ENCODE measurements at regions not wholly inside any gene's neighbourhood (a gene's known extent, or its start where the extent isn't known, plus 50 kb on each side); places are given as distances from the start of the nearest gene placed in this dataset.

DNA sequence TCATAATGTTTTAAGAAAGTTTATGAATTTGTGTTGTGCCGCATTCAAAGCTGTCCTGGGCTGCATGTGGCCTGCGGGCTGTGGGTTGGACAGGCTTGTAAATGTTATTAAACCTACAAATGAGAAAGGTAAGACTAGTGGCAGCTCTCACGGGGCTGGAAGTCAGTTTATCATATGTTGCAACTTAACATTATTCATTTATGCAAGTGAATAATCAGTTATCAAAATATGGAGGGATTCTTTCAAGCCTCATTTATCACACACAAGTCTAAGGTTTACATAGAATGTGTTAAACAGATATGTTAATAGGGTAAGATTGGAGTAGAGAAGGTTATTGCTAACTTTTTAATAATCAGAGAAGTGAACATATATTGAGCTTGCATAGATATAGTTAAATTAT lies 442.5 kb upstream of the RGS6 start:
- Mint-ChIP-seq H3K27ac (no peak overlapping the region), H3K9me3 (no peaks in the 10 kb centered on the region), H3K36me3 (peaks cover 22 to 34% of the 10 kb centered on the region in 2 donors), H3K4me3 (no peak overlapping the region), H3K4me1 (peaks cover 28 to 45% of the 10 kb centered on the region in 2 donors), H3K27me3 (no peaks in the 10 kb centered on the region)
- no peak for ATAC-seq (replicated peaks)
- DNase-seq: no peak

DNA sequence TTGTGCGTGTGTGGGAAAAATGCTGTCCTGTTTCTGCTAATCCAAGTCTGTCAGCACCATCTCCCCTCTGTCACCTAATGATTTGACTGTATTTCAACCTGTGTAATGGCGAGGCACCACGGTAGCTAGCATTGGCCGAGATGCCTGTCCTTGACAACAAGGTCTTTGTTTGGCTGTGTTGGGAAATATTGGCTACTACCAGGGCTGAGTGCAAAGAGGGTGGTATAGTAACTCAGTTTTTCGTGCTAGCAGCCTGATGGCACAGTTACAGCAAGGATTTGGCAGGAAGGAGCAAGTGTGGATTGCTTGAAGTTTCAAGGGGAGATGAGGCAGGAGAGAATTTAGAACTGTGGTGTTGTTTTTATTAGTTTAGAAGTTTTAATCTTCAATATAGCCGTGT lies 440.3 kb upstream of the RGS6 start:
- peaks cover 26 to 38% of the 10 kb centered on the region in 2 donors for H3K4me1 Mint-ChIP-seq
- peaks cover 20 to 32% of the 10 kb centered on the region in 2 donors for H3K36me3 Mint-ChIP-seq
- ATAC-seq (replicated peaks): no peak
- H3K27me3 Mint-ChIP-seq: no peaks in the 10 kb centered on the region
- H3K9me3 Mint-ChIP-seq: peaks cover 0 to 3% of the 10 kb centered on the region in 2 donors
- H3K27ac Mint-ChIP-seq: no peak overlapping the region
- no peak for DNase-seq
- H3K4me3 Mint-ChIP-seq: no peak overlapping the region

DNA sequence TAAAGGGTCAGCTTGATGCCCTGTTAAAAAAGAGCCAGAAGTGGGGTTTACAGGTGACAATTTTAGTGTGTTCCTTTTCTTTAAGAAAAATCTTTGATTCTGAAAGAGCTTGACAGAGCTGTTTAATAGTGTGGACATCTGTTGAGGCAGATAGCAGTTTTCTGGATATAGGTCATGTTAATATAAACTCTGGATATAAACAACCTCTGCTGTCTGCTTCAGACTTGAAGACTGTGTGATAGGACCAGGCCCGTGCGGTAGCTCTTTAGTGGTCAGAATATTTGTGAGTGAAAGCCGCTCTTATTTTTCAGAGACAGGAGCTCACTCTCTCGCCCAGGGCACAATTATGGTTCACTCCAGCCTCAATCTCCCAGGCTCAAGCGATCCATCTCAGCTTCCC lies 439.9 kb upstream of the RGS6 start:
- peaks cover 0 to 3% of the 10 kb centered on the region in 2 donors for H3K9me3 Mint-ChIP-seq
- no peak for DNase-seq

DNA sequence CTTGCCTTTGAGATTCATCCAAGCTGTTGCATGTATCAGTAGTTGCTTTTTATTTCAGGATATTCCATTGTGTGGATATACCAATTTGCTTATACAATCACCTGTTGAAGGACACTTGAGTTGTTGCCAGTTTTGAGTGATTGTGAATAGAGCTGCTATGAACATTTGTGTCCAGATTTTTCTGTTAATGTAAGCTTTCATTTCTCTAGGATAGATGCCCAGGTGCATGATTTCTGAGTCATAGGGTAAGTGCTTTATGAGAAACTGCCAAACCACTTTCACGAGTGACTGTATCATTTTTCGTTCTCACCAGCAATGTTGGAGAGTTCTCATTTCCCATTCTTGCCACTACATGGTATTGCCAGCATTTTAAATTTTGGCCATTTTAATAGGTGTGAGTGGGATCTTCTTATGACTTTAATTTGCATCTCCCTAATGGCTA lies 434.6 kb upstream of the RGS6 start:
- H3K27ac Mint-ChIP-seq: peak overlapping the region; percentile 73

More for the DNA sequence above, 439.9 kb upstream of the RGS6 start:
- Mint-ChIP-seq H3K4me1 (peaks cover 23 to 36% of the 10 kb centered on the region in 2 donors), H3K4me3 (no peak overlapping the region), H3K27me3 (no peaks in the 10 kb centered on the region), H3K36me3 (peaks cover 17 to 30% of the 10 kb centered on the region in 2 donors), H3K27ac (no peak overlapping the region)
- no peak for ATAC-seq (replicated peaks)

DNA sequence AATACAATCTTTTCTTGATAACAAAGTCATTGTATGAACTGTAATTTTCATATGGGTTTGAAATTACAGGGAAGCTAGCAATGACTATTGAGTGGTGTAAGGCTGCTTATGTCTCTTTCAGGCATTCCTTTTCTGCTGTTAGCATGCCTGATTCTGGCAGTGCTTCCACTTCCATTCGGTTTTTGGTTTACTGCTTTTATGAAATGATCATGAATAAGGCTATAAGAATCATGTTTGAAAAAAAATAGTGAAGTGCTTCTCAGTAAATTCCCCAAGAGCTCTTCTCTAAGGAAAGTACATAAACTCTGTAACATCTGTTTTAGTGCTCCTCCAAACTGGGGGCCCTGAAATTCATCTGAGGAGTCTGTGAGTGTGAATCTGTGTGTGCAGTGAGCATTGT lies 434.0 kb upstream of the RGS6 start:
- peaks cover 21 to 41% of the 10 kb centered on the region in 2 donors for H3K4me1 Mint-ChIP-seq
- H3K9me3 Mint-ChIP-seq: peaks cover 0 to 3% of the 10 kb centered on the region in 2 donors
- no peaks in the 10 kb centered on the region for H3K27me3 Mint-ChIP-seq
- peak; percentile 70 to 72 for ATAC-seq (replicated peaks)
- no peak for DNase-seq
- peak overlapping the region; percentile 73 for H3K27ac Mint-ChIP-seq
- H3K4me3 Mint-ChIP-seq: peak overlapping the region; percentile 36 to 48
- peaks cover 12 to 27% of the 10 kb centered on the region in 2 donors for H3K36me3 Mint-ChIP-seq

More for the DNA sequence above, 434.6 kb upstream of the RGS6 start:
- Mint-ChIP-seq H3K4me3 (peak overlapping the region in 1 of 2 donors; percentile 48), H3K36me3 (peaks cover 12 to 27% of the 10 kb centered on the region in 2 donors), H3K4me1 (peaks cover 24 to 46% of the 10 kb centered on the region in 2 donors), H3K9me3 (peaks cover 0 to 3% of the 10 kb centered on the region in 2 donors), H3K27me3 (no peaks in the 10 kb centered on the region)
- DNase-seq (peak; percentile 45), ATAC-seq (replicated peaks) (peak; percentile 92 to 94)

DNA sequence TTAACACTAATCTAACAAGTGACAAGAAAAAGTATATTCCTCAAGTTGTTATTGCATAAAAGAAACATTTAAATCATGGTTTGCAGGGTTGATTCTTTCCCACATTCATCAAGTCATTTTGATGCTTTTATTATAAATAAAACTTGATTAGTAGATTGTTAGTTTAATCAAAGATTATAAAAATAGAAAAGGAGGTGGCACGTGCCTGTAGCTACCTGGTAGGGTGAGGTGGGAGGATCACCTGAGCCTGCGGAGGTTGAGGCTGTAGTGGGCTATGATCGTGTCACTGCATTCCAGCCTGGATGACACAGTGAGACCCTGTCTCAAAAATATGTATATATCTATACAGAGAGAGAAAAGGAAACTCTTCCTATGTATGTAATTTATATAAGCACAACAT lies 433.2 kb upstream of the RGS6 start:
- DNase-seq (no peak), ATAC-seq (replicated peaks) (no peak)
- no peak overlapping the region for H3K4me3 Mint-ChIP-seq
- peaks cover 18 to 37% of the 10 kb centered on the region in 2 donors for H3K4me1 Mint-ChIP-seq
- no peak overlapping the region for H3K27ac Mint-ChIP-seq
- H3K36me3 Mint-ChIP-seq: peaks cover 11 to 24% of the 10 kb centered on the region in 2 donors
- peaks cover 0 to 3% of the 10 kb centered on the region in 2 donors for H3K9me3 Mint-ChIP-seq
- no peaks in the 10 kb centered on the region for H3K27me3 Mint-ChIP-seq

DNA sequence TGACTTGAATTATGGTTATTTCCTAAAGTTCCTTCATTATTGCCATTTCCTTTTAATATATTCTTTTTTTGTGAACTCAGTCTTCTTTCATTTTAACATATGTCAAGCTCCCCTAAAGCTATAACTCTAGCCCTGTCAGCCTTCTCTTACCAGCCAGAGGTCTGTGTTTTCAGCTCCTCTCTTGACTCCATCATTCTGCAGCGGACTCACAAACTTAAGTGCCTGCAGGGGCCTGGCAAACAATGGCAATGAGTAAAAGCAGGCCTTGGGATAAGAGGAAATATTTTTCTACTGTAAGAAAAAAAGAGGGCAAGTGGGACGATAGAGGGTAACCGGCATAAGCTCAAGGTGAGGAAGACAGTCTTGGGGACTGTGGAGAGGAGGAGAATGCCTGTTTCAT lies 424.5 kb upstream of the RGS6 start:
- Mint-ChIP-seq H3K9me3 (no peaks in the 10 kb centered on the region), H3K36me3 (peaks cover 28 to 34% of the 10 kb centered on the region in 2 donors), H3K27me3 (no peaks in the 10 kb centered on the region), H3K4me1 (peaks cover 20 to 41% of the 10 kb centered on the region in 2 donors), H3K27ac (peak overlapping the region; percentile 75), H3K4me3 (no peak overlapping the region)
- DNase-seq (no peak), ATAC-seq (replicated peaks) (no peak)

DNA sequence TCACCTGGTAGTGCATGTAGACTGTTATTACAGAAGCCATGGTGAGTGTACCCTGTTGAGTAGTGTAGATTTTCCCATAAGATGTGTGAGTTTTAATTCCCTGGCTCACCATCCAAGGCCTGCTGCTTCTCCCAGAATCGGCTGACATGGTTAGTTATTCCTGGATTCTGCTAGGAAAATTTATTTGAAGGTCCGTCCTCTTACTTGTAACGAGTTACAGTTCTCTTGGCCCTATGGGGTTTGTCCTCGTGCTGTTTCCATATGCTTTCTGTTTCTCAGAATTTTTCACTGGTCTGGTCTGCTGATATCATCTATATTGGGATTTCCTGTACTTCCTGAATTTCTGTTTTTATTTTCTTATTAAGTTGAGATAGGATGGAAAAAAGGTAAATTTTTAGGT lies 423.3 kb upstream of the RGS6 start:
- DNase-seq (no peak), ATAC-seq (replicated peaks) (no peak)
- Mint-ChIP-seq H3K27me3 (no peaks in the 10 kb centered on the region), H3K36me3 (peaks cover 37 to 46% of the 10 kb centered on the region in 2 donors), H3K4me3 (no peak overlapping the region), H3K4me1 (peaks cover 24 to 49% of the 10 kb centered on the region in 2 donors), H3K27ac (no peak overlapping the region), H3K9me3 (no peaks in the 10 kb centered on the region)

DNA sequence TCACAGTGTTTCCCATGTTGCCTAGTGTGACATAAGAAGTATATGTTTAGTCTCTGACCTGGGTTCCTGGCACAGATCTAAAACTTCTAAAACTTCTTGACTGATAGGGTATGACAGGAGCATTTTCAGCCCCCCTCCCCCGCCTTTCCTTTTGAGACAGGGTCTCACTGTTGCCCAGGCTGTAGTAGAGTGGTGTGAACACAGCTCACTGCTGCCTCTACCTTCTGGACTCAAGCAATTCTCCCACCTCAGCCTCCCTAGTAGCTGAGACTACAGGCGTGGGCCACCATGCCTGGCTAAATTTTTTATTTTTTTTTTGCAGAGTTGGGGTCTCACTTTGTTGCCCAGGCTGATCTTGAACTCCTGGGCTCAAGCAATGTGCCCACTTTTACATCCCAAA lies 421.1 kb upstream of the RGS6 start:
- H3K4me3 Mint-ChIP-seq: no peak overlapping the region
- no peak for ATAC-seq (replicated peaks)
- peaks cover 48 to 57% of the 10 kb centered on the region in 2 donors for H3K36me3 Mint-ChIP-seq

DNA sequence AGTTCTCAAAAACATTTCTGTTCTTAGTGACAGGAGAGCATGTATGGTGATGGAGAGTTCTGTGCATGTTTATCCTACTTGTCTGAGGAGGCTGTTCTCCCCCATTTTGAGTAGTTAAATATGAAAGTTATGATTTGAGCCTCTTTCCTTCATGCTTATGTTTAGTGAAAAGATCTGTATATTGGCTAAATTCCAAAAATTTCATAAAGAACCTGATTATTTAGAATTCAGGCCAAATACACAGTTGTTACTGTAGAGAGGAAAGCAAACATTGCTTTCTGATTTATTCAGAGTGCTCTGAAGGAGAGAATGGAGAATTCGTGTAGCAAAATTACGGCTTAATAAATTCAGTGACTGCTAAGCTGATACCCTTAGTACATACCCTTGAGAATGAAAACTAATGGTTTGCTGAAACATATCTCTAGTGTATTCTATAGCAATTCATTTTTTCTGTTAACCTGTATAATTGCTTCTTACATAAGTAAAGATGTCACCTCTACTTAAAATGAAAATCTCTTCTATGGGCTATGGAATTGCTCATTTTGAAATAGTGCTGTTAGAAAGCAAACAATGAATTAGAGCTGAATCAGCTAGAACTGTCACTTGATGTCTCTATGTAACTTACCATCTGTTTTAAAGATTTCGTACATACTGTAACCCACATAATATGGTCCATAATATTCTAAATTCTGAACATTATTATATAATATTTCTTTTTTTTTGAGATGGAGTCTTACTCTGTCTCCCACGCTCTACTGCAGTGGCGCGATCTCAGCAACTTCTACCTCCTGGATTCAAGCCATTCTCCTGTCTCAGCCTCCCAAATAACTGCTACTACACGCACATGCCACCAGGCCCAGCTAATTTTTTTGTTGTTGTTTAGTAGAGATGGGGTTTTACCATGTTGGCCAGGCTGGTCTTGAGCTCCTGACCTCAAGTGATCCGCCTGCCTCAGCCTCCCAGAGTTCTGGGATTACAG lies 417.0 kb upstream of the RGS6 start:
- peaks cover 42 to 58% of the 10 kb centered on the region in 2 donors for H3K36me3 Mint-ChIP-seq
- H3K9me3 Mint-ChIP-seq: peaks cover 5 to 6% of the 10 kb centered on the region in 2 donors
- H3K4me3 Mint-ChIP-seq: no peak overlapping the region

More for the DNA sequence above, 421.1 kb upstream of the RGS6 start:
- H3K4me1 Mint-ChIP-seq: peaks cover 24 to 59% of the 10 kb centered on the region in 2 donors
- H3K9me3 Mint-ChIP-seq: no peaks in the 10 kb centered on the region
- H3K27ac Mint-ChIP-seq: peak overlapping the region; percentile 68
- H3K27me3 Mint-ChIP-seq: no peaks in the 10 kb centered on the region
- DNase-seq: no peak

DNA sequence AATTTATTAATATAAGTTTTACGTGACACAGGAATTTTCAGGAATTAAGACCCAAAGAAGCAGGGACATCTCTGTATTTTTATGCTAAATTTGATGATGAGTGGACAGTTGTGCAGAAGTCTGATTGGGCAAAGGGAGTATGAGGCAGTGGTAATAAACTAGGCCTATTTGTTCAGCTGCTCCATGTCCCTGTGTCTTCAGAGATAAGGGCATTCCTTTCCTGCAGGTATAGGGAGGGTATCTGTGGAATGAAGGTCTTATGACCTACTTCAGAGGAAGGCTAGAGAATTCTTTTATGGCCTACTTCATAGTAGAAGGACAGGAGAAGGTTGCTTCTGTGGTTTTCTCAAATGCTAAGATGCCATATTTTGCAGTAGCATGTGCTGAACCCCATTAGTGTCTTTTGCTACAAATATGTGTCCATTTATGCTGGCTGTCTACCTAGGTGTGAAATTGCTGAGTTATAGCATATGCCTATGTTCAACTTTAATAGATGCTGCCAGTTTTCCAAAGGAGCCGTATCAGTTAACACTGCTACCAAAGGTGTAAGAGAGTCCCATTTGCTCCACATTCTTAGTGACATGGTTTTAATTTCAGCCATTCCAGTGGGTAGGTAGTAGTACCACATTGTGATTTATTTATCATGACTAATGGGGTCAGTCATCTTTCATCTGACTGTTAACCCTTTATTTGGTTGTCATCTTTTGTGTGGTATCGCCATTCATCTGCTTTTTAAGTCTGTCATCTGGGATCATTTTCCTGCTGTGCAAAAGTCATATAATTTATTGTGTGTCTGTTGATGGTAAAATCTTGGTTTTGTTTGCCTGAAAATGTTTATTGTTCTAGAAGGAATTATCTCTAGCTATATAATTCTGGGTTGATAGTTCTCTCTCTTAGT lies 410.7 kb upstream of the RGS6 start:
- ATAC-seq (replicated peaks): no peak
- no peak for DNase-seq
- Mint-ChIP-seq H3K4me1 (peaks cover 29 to 62% of the 10 kb centered on the region in 2 donors), H3K36me3 (peaks cover 36 to 59% of the 10 kb centered on the region in 2 donors), H3K9me3 (peaks cover 5 to 6% of the 10 kb centered on the region in 2 donors), H3K4me3 (no peak overlapping the region), H3K27me3 (no peaks in the 10 kb centered on the region), H3K27ac (peak overlapping the region; percentile 48)

More for the DNA sequence above, 417.0 kb upstream of the RGS6 start:
- no peak for DNase-seq
- Mint-ChIP-seq H3K27ac (peak overlapping the region; percentile 62), H3K27me3 (no peaks in the 10 kb centered on the region), H3K4me1 (peaks cover 18 to 41% of the 10 kb centered on the region in 2 donors)
- no peak for ATAC-seq (replicated peaks)

DNA sequence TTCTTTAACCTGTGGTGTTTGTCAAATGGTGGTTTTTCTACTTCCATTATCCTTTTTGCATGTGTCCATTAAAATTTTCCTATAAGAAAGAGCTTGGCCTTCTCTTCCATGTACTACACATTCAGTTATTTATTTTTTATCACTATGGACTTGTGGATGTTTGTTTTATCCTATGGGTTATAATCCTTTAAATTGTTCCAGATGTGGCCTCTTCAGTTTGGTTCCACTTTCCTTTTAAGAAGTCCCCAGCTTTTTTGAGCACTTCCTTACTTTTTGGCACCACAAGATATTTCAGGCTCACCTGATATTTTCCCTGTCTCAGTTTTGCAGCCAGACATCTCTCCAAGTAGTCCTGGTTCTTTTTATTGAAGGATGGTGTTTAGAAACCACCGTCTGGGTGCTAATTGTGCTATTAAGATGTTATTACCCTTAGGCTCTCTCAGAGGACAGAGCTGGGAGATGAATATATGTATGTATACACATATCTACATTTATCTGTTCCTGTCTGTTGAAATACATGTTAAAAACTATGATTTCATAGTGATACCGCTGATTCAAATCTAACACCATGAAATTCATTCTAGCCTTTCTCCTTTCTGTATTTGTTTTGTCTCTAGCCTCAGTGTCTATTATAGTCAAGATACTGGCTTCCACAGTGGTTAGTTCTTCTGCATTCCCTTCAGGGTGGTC lies 408.5 kb upstream of the RGS6 start:
- Mint-ChIP-seq H3K27ac (peak overlapping the region; percentile 20), H3K9me3 (peaks cover 0 to under 1% of the 10 kb centered on the region in 2 donors), H3K36me3 (peaks cover 29 to 48% of the 10 kb centered on the region in 2 donors), H3K4me3 (no peak overlapping the region), H3K4me1 (peaks cover 24 to 55% of the 10 kb centered on the region in 2 donors), H3K27me3 (no peaks in the 10 kb centered on the region)
- DNase-seq (no peak), ATAC-seq (replicated peaks) (peak; percentile 77 to 86)

DNA sequence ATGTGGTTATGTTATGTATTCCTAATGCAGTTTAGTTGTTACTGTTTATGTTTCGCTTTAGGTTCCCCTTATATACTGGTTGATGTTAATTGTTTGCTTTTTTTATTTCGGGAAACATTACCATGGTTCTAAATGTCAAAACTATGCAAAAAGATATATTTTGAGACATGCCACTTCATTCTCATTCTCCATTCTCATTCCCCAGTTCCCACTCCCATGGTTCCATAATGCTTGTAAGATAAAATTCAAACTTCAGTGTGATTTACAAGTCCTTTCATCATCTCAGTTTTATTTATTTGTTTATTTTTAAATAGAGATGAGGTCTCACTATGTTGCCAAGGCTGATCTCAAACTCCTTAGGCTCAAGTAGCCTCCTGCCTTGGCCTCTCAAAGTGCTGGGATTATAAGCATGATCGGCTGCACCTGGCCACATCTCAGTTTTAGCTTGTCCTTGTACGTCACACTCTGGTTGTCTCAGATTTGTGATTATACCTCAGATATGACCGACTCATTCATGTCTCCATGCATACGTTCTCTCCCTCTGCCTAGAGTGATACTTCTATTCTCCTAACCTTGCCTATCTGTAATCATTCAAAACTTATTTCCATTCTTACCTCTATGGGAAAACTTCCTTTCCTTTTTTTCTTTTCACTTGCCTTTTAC lies 407.8 kb upstream of the RGS6 start:
- H3K27ac Mint-ChIP-seq: peak overlapping the region; percentile 20

More for the DNA sequence above, 407.8 kb upstream of the RGS6 start:
- no peaks in the 10 kb centered on the region for H3K9me3 Mint-ChIP-seq
- H3K36me3 Mint-ChIP-seq: peaks cover 25 to 43% of the 10 kb centered on the region in 2 donors
- H3K4me1 Mint-ChIP-seq: peaks cover 23 to 54% of the 10 kb centered on the region in 2 donors
- peak in 1 of 2 donors; percentile 37 for ATAC-seq (replicated peaks)
- no peak overlapping the region for H3K4me3 Mint-ChIP-seq
- DNase-seq: no peak
- H3K27me3 Mint-ChIP-seq: no peaks in the 10 kb centered on the region

Data from stimulated activated naive B cell treated with anti-CD40 and anti-IgM and Interleukin-4, amounts not matched to agents 10 μg/mL and 1 μg/mL and 100 μg/mL, for 72 hours (primary cell).